22Rv1 (cell line): ENCODE measurements at regions not wholly inside any gene's neighbourhood (a gene's known extent, or its start where the extent isn't known, plus 50 kb on each side); places are given as distances from the start of the nearest gene placed in this dataset.

ENCODE experiments used
- H3K27ac ChIP-seq: fragments of 450-650 bp; 2 replicates; pipeline ENCODE4 v1.5.1; 2017
- ZFX ChIP-seq: fragments of 450-650 bp; IDR thresholded peaks from 2 replicates; pipeline ENCODE4 v1.6.1; 2017; ENCODE audit warnings: antibody characterized with exemption, borderline replicate concordance
- TF ChIP-seq, protein P1 (sequence below): fragments of 450-650 bp; IDR thresholded peaks from 2 replicates; pipeline ENCODE4 v1.5.1; 2017; ENCODE audit warnings: mild to moderate bottlenecking

DNA sequence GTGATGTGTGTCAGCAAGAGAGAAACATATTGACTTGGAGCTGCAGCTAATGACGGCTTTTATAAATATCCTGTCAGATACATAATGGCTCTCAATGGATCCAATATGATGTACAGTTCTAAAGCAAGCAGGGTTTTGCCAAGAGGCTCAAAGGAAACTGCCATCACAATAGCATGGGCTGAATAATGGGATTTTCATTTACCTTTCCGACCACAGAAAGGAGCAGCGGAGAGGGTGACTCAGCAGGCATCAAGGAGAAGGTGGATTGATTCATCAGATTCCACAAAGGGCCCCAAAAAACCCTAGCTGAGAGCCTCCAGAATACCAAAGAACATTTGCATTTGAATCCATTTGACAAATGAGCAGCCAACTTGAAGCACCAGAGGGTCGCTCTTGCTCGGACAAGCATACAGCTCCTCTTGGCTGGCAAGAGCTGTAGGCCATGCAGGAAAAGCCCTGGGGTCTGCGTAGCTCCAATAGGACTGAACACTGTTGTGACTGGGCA lies 355.7 kb upstream of the NOCT start:
- no peak for TF ChIP-seq ZFX
- TF ChIP-seq, protein P1, sequence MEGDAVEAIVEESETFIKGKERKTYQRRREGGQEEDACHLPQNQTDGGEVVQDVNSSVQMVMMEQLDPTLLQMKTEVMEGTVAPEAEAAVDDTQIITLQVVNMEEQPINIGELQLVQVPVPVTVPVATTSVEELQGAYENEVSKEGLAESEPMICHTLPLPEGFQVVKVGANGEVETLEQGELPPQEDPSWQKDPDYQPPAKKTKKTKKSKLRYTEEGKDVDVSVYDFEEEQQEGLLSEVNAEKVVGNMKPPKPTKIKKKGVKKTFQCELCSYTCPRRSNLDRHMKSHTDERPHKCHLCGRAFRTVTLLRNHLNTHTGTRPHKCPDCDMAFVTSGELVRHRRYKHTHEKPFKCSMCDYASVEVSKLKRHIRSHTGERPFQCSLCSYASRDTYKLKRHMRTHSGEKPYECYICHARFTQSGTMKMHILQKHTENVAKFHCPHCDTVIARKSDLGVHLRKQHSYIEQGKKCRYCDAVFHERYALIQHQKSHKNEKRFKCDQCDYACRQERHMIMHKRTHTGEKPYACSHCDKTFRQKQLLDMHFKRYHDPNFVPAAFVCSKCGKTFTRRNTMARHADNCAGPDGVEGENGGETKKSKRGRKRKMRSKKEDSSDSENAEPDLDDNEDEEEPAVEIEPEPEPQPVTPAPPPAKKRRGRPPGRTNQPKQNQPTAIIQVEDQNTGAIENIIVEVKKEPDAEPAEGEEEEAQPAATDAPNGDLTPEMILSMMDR = no peak
- H3K27ac ChIP-seq = no peak overlapping the region

DNA sequence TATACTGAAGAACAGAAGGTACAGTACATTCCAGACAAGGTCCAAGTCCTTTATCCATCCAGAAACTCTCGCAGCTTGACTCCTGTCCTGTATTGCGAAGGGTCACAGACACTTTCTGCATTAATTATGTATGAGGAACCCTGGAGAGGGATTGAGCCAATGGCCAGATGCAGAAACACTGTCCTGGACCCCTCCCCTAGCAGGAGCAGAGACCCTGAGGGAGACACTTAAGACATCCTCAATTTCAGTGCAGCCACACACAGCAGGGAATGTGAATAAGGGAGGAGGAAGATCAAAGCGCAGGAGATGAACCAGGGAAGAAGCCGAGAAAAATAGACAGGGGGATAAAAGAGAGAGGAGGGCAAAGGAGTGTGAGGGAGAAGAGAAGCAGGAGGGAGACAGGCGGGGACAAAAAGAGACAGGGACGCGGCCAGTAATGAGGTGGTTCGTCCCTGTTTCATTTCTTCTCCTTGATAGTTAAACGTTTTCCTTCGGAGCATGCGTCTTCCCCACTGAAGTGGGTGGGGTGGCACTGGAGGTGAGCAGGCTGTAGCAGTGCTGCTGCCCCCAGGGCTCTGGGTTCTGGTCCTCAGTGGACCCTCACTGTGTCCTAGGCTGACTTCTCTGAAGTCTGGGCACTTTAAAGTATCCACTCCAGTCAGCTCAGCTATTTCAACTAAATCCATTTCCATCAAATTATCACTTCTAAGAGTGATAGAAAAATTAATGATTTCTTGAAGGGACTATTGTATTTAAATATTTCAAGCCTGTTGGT lies 356.4 kb upstream of the NOCT start:
- no peak overlapping the region for H3K27ac ChIP-seq
- TF ChIP-seq, protein P1 = no peak
- no peak for TF ChIP-seq ZFX

DNA sequence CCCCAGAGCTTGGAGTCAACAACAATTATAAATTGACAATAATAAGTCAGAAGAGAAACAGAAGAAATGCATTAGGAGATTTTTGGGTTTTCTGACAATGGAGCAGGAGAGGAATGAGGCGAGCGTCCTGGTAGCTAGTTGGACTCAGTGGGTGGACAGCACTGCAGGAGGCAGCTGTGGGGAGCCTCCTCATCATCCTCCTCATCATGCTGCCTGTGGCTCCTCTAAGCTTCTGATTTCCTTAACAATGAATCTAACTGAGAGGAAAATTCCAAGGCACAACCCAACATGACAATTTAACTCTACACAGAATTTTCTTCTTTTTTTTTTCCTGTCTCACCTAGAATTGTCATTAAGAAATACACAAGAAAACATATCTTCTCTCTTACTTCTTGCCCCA lies 357.1 kb upstream of the NOCT start:
- no peak overlapping the region for H3K27ac ChIP-seq
- no peak for TF ChIP-seq ZFX
- TF ChIP-seq, protein P1 = no peak

DNA sequence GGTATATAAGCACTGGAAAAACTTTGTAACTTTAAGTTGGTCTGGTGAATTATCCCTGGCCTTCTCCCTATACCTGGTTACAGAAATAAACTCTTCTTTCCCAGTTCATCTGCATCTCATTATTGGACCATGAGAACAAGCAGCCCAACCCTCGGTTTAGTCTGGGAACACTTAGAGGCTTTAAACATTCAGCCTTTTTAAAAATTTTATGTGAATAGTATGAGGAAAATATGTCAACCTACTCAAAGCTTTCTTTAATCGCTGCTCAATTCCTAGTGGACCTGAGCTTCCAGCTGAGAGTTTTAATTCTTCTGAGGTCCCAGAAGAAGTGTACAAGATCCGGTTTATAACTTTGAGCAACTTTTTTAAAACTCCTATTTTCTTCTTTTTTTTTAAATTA lies 358.6 kb upstream of the NOCT start:
- H3K27ac ChIP-seq = no peak overlapping the region
- TF ChIP-seq ZFX = no peak
- TF ChIP-seq, protein P1 = no peak

DNA sequence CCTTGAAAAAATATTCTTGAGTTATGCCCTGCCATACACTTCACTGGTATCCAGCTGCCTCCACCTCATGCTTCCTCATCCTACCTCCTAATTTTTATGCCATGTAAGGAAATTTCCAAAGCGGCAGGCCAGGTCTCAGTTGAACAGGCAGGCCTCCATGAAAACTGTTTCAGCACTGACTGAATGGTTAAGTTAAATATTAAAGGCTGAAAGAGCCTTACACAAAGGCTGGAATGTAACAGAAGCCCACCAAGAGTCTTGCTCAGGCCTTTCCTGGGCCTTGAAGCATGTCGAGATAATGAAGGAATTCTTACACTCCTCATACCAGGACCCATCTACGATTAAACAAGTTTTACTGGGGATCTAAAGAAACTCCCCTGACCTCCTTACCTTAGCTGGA lies 359.6 kb upstream of the NOCT start:
- TF ChIP-seq ZFX = no peak
- TF ChIP-seq, protein P1 = no peak
- no peak overlapping the region for H3K27ac ChIP-seq

DNA sequence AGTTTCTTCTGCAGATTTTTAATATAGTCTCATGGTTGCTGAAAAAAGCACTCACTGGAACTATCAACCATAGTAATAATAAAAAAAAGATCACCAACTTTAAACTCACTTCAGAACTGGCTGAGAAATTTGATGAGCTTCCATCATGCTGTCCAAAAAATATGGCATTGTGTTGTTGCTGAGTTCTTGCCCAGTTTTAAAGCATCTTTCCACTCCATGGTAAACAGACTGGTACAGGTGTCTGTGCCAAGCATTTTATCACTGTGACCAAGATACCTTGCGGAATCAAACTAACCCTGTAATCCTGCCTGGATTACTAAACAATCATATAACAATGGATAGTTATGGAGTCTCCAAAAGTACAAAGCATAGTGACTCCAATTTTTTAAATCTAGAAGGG lies 360.3 kb upstream of the NOCT start:
- TF ChIP-seq ZFX = no peak
- TF ChIP-seq, protein P1 = no peak

DNA sequence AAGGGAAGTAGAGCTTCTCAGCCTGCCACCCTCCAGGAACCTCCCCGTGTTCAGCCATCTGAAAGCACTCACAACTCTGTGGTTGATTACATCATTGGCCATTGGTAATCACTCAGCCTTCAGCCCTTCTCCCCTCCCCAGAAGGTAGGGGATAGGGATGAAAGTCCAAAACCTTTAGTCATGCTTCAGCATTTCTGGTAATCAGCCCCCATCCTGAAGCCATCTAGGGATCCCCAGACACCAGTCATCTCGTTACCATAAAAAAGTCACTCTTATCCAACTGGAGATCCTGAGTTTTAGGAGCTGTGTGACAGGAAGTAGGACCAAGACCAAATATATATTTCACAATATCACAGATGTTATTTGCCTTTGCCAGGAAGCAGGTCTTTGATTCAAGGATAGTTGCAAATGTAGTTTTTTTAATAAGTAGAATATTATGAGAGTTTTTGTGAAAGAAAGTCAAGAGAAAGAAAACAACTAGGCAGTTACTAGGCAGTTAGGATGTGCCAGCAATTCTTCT lies 364.6 kb upstream of the NOCT start:
- TF ChIP-seq, protein P1 = no peak
- no peak for TF ChIP-seq ZFX
- no peak overlapping the region for H3K27ac ChIP-seq

More for the DNA sequence above, 360.3 kb upstream of the NOCT start:
- no peak overlapping the region for H3K27ac ChIP-seq
